WTC11 (cell line): ENCODE measurements at regions not wholly inside any gene's neighbourhood (a gene's known extent, or its start where the extent isn't known, plus 50 kb on each side); places are given as distances from the start of the nearest gene placed in this dataset.

Experiments used
- ELF4 ChIP-seq: sonication (generic); formaldehyde crosslinking; IDR thresholded peaks from 2 replicates; pipeline ENCODE4 v1.8.1; 2022; ENCODE audit warnings: low read depth, mild to moderate bottlenecking, moderate library complexity, missing genetic modification reagents
- ETV6 ChIP-seq: sonication (generic); formaldehyde crosslinking; IDR thresholded peaks from 2 replicates; pipeline ENCODE4 v1.8.1; 2022; ENCODE audit warnings: mild to moderate bottlenecking, missing genetic modification reagents
- HMGA2 ChIP-seq: fragments of 250-450 bp; sonication (Bioruptor Pico); IDR thresholded peaks from 2 replicates; pipeline ENCODE4 v1.4.0; 2021; ENCODE audit warnings: mild to moderate bottlenecking, moderate library complexity
- KAT7 ChIP-seq: sonication (generic); formaldehyde crosslinking; IDR thresholded peaks from 2 replicates; pipeline ENCODE4 v1.8.1; 2023; ENCODE audit warnings: missing genetic modification reagents, mild to moderate bottlenecking, borderline replicate concordance
- ZNF121 ChIP-seq: sonication (generic); formaldehyde crosslinking; IDR thresholded peaks from 2 replicates; pipeline ENCODE4 v1.8.0; 2023; ENCODE audit warnings: missing genetic modification reagents
- ZNF423 ChIP-seq: fragments of 250-450 bp; sonication (Bioruptor Pico); IDR thresholded peaks from 2 replicates; pipeline ENCODE4 v2.1.2; 2022; ENCODE audit warnings: mild to moderate bottlenecking, moderate library complexity
- TF ChIP-seq, protein P1 (sequence below): fragments of 200-600 bp; IDR thresholded peaks from 2 replicates; pipeline ENCODE4 v1.8.0; 2022; ENCODE audit warnings: antibody characterized with exemption
- TF ChIP-seq, protein P2 (sequence below): sonication (generic); formaldehyde crosslinking; IDR thresholded peaks from 2 replicates; pipeline ENCODE4 v1.8.0; 2022; ENCODE audit warnings: mild to moderate bottlenecking, missing genetic modification reagents
- TF ChIP-seq, protein P3 (sequence below): sonication (generic); formaldehyde crosslinking; IDR thresholded peaks from 2 replicates; pipeline ENCODE4 v1.8.1; 2022; ENCODE audit warnings: low read depth, missing genetic modification reagents, borderline replicate concordance
- TF ChIP-seq, protein P4 (sequence below): sonication (generic); formaldehyde crosslinking; conservative IDR thresholded peaks from 2 replicates; pipeline ENCODE4 v1.8.1; 2022; ENCODE audit warnings: mild to moderate bottlenecking, missing genetic modification reagents

DNA sequence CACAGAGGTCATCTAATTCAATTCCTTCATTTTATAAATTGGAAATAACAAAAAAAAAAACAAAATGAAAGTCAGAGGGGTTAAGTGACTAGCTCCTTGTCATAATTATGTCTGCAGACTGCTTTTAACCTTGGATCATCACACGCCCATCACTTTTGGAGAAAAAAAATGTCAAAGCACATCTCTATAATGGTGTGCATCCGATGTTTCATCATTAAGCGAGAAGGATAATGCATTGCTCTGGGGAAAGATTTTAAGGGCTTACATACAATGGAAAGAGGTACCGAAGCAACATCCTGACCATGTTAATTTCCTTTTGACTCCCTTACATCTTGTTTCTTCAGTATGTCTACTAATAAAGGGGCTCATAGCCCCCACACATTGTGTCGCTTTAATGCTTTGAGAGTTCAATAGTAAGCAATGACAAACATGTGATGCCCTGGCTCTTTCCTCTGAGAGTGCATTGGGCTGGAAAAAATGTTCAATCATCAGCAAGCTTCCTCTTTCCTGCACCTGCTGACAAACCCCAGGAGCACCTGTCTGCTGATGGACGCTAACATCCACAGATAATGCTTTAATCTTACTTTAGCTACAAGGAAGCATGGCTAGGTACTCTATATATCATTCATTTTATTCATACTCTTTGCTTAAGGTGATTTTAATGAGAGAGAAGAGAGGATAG lies 242.2 kb downstream of the SMARCA2 start:
- TF ChIP-seq, protein P1, sequence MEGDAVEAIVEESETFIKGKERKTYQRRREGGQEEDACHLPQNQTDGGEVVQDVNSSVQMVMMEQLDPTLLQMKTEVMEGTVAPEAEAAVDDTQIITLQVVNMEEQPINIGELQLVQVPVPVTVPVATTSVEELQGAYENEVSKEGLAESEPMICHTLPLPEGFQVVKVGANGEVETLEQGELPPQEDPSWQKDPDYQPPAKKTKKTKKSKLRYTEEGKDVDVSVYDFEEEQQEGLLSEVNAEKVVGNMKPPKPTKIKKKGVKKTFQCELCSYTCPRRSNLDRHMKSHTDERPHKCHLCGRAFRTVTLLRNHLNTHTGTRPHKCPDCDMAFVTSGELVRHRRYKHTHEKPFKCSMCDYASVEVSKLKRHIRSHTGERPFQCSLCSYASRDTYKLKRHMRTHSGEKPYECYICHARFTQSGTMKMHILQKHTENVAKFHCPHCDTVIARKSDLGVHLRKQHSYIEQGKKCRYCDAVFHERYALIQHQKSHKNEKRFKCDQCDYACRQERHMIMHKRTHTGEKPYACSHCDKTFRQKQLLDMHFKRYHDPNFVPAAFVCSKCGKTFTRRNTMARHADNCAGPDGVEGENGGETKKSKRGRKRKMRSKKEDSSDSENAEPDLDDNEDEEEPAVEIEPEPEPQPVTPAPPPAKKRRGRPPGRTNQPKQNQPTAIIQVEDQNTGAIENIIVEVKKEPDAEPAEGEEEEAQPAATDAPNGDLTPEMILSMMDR: no peak
- TF ChIP-seq, protein P2, sequence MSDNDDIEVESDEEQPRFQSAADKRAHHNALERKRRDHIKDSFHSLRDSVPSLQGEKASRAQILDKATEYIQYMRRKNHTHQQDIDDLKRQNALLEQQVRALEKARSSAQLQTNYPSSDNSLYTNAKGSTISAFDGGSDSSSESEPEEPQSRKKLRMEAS (CRISPR knock-in tag): no peak
- TF ChIP-seq HMGA2 (CRISPR knock-in tag) (no peak), KAT7 (CRISPR knock-in tag) (no peak), ZNF121 (no peak), ZNF423 (CRISPR knock-in tag) (no peak), ELF4 (CRISPR knock-in tag) (no peak), ETV6 (CRISPR knock-in tag) (no peak)
- TF ChIP-seq, protein P3, sequence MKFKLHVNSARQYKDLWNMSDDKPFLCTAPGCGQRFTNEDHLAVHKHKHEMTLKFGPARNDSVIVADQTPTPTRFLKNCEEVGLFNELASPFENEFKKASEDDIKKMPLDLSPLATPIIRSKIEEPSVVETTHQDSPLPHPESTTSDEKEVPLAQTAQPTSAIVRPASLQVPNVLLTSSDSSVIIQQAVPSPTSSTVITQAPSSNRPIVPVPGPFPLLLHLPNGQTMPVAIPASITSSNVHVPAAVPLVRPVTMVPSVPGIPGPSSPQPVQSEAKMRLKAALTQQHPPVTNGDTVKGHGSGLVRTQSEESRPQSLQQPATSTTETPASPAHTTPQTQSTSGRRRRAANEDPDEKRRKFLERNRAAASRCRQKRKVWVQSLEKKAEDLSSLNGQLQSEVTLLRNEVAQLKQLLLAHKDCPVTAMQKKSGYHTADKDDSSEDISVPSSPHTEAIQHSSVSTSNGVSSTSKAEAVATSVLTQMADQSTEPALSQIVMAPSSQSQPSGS (CRISPR knock-in tag): no peak
- TF ChIP-seq, protein P4, sequence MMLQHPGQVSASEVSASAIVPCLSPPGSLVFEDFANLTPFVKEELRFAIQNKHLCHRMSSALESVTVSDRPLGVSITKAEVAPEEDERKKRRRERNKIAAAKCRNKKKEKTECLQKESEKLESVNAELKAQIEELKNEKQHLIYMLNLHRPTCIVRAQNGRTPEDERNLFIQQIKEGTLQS (CRISPR knock-in tag): no peak
